ENCODE measurements at regions not wholly inside any gene's neighbourhood (a gene's known extent, or its start where the extent isn't known, plus 50 kb on each side); places are given as distances from the start of the nearest gene placed in this dataset.

GRCh38 chr6:113103634-113104361, 753.3 kb upstream of the MARCKS start:
- no peak for DNase-seq (ENCODE audit: low read depth)

DNA sequence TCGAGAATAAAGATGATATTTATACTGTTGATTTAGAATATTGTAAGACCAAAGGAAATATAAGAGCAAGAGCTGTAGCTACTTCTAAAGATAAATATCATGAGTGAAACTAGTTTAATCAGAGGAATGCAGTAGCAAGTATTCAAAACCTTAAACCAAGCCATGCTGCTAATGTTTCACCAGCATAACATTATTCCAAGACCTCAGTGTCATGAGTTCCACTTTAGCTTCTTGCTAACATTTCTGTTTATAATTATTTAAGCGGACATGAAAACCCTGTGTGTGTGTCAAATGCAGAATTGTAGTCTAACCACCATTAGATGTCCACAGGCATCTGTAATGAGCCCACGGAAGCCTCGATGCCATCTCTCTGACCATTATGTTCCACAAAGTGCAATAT, 752.6 kb upstream of the MARCKS start:
- no peak for DNase-seq (ENCODE audit: low read depth)

DNA sequence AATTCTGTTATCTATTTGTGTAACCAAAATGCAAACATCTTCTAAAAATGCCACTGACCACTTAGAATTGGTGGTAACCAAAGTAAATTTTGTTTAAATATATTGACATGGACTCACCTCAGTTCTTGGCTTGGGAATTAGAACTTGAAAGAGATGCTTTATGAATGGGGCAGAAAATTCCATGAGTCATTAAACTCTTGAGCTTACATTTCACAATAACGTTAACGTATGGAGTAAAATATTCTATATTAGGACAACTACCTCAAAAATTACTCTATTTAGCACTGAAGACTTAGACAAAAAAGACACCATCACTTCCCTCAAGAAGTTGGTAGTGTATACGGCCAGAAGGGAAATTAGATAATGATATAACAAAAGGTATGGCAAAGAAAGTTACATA, 752.2 kb upstream of the MARCKS start:
- no peak for DNase-seq (ENCODE audit: low read depth)

- no peak for DNase-seq (ENCODE audit: low read depth)
Observed at GRCh38 chr6:113110211-113110610, 746.9 kb upstream of the MARCKS start.

- DNase-seq (ENCODE audit: low read depth), result no peak
Observed at GRCh38 chr6:113111550-113111949, 745.6 kb upstream of the MARCKS start.

GRCh38 chr6:113112086-113112485, 745.1 kb upstream of the MARCKS start:
- DNase-seq (ENCODE audit: low read depth), result no peak

DNA sequence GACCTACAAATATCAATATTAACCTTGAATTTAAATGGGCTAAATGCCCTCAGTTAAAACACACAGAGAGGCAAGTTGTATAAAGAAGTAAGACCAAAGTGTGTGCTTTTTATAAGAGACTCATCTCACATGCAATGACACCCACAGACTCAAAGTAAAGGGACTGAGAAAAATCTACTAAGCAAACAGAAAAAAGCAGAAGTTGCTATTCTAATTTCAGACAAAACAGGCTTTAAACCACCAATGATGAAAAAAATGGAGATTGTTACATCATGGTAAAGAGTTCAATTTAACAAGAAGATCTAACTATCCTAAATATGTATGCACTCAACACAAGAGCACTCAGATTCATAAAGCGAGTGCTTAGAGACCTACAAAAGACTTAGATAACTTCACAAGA, 741.9 kb upstream of the MARCKS start:
- DNase-seq (ENCODE audit: low read depth), result no peak

DNA sequence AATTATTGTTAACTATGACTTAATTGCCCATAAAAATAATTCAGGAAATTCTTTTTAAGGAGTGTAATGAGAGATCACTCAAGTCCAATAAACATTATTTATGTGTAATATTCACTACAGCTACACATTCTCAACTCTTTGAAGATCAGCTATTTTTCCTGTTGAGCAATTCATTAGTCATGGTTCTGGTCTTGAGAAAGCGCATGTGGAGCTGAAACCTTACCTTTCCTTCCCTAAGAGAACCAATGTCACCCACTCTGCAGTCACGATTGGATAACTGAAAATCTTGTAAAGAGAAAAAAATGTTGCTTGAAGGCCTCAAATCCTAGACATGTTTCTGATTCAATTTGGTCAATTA, 736.9 kb upstream of the MARCKS start:
- DNase-seq (ENCODE audit: low read depth), result peak; percentile 95

- peak; percentile 100 for DNase-seq (ENCODE audit: low read depth)
Observed at GRCh38 chr6:113120582-113121285, 736.4 kb upstream of the MARCKS start.

DNA sequence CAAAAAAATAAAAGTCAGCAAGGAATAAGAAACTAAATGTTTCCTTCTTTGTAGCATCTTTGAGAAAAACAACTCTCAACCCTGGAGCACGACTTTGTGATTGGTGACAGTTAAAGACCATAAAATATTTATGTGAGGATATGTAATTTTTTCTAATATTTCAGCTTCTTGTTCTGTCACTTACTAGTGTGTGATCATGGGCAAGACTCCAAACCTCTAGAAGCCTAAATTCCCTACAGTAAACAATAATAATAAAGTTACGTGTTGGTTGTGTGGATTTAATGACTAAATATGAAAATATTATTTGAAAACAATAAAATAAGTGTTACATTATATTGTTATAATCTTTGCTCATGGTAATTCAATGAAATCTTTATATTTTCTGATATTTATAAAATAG, 735.6 kb upstream of the MARCKS start:
- DNase-seq (ENCODE audit: low read depth), result no peak

DNA sequence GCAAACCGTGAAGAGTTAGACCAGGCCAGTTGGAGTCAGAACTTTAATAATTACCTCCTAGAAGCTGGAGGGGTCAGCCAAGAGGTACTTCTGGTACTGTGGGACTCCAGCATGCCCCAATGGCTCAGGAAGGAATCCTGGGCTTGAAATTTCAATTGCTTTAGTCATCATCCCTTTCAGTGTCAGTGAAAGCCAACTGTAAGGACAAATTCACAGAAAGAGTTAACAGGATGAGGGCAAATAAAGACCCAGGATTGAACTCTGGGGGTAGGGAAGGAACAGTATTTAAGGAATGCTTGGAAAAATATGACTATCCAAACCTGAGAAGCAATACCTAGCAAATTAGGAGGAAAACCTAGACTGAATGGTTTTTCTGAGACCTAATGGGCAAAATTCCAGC, 735.1 kb upstream of the MARCKS start:
- DNase-seq (ENCODE audit: low read depth), result peak; percentile 95

DNA sequence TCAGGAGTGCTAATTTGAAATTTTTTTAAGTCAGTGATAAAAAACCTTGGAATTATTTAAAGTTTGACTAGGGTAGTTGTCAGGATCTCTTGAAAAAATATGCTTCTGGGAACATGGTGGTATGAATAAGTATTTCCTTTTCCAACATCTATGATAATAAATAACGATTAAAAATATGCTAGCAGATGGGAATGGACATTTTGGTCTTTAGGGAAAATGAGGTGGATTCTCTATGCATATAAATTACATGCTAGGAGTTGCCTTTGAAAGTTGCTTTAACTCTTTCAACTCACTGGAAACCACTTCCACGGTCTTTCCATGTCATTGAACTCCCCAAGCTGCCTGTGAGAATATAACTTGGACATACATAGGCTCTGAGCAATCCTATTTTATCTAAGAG, 731.5 kb upstream of the MARCKS start:
- no peak for DNase-seq (ENCODE audit: low read depth)

DNA sequence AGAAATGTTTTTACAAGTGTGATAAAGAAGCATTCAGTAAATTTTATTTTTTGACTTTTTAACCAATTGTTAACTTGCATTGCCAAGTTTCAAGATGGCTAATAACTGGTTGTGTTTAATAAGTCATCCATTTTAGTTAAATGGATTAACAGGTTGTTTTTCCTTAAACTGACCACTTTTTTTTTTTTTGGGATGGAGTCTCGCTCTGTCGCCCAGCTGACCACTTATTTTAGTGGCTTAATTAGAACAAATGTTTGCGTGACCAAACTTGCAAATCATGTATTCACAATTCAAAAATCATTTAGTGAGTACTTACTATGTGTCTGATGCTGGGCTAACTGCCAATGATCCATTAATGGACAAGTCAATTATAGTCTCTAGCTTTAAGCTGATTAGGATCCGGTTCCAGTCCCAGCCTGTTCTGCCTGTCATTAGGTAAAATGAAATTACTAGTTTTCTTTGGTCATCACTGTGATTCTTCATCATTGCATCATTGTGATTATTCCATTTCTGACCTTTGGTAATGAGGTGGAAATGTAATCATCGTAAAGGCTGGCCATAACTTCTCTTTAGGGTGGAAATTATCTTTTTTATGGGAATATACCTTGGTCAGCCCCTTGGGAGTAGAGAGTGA, 729.2 kb upstream of the MARCKS start:
- no peak for DNase-seq (ENCODE audit: low read depth)

DNA sequence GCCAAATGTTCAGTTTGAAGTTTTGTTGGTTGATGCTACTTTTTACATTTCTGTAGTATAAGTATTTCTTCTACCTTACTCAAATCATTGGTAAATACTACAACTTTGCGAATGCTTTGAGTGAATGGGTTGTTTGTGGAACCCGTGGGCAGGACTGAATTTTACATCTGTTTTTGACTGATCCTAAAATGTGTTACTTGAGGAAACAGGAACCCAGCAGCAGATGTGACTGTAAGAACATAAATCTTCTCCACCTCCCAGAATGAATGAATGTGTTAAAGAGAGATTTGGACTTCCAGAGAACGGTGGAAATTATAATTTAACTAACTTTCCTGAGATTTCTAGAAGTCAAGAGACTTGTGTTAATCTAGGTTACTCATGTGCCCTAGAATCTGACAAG, 728.5 kb upstream of the MARCKS start:
- DNase-seq (ENCODE audit: low read depth), result no peak

DNA sequence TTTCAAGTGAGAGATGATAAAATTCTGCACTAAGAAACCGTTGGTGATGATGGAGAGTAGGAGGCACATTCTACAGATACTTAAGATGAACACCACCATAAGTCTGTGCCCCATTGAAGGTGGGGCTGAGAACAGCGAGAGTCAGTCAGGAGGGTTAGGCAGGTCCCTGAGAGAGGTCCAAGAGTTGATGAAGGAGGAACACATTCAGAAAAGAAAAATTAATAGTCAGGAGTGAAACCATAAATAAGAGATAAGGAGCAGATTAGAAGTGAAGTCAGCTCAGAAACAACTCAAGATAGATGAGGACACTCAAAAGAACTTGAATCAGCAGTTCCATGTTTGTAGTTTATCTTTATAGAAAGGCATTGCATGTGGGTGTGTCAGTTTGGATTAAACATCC, 727.2 kb upstream of the MARCKS start:
- no peak for DNase-seq (ENCODE audit: low read depth)

DNA sequence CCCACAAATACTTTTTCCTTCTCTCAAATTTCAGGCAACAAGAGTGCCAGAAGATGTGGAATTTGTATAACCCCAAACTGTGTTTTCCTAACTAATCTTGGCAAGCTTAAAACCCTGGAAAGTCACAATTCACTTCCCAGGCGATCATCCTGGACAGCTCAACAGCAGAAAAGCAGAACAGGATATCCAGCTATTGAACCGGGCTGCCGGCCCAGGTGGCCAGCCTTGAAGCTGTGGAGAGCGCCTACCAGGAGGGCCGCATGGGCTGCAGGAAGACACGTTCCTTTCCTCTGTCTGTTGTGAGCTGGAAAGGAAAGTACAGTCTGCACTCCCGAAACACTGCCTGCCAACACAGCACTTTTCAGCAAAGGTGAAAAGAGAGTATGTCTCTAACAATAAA, 719.7 kb upstream of the MARCKS start:
- DNase-seq (ENCODE audit: low read depth), result no peak

- DNase-seq (ENCODE audit: low read depth), result no peak
Observed at GRCh38 chr6:113140721-113141120, 716.4 kb upstream of the MARCKS start.

- DNase-seq (ENCODE audit: low read depth), result no peak
Observed at GRCh38 chr6:113141901-113142300, 715.2 kb upstream of the MARCKS start.

GRCh38 chr6:113142671-113143174, 714.4 kb upstream of the MARCKS start:
- DNase-seq (ENCODE audit: low read depth), result no peak

GRCh38 chr6:113143206-113143605, 713.9 kb upstream of the MARCKS start:
- no peak for DNase-seq (ENCODE audit: low read depth)

DNA sequence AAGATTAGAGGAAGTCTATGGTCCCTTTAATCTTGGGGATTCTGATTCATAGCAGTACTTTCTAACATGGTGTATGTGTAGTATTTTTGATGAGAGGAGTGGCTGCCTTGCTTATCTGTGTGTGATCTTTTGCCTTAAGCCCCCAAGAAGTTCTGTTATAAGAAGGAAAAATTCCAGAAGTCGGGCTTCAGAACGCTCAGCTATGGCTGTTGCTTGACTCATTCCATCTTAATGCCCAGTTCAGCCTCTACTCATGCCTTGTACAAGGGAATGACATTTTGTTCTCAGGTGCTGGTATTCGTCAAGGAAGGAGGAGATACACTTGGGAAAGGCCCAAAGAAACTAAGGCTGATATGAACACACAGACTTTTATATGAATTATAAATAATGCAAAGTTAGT, 713.0 kb upstream of the MARCKS start:
- DNase-seq (ENCODE audit: low read depth), result no peak

GRCh38 chr6:113146878-113147277, 710.3 kb upstream of the MARCKS start:
- DNase-seq (ENCODE audit: low read depth), result no peak

DNA sequence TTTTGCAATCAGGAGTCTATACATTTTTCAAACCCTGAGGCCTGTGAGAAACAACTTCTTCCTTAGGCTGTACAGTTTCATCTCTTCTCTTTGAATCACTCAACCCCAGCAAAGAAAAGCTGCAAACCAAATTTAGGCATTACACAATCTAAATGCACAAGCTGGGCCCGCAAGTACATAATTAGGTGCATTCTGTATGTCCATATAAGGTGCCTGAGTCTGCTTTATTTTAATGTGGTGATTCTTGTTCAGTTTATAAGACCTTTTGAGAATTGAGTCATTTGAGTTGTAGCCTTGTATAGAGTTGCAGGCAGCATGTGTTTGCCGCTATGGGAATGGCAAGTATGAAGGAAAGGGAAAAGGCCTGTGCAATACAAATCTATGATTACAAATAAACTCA, 709.6 kb upstream of the MARCKS start:
- DNase-seq (ENCODE audit: low read depth), result peak; percentile 65
